Panc1 (cell line): ENCODE measurements at regions not wholly inside any gene's neighbourhood (a gene's known extent, or its start where the extent isn't known, plus 50 kb on each side); places are given as distances from the start of the nearest gene placed in this dataset.

Experiments
- ATAC-seq: fragments of 200-7000 bp; cut with Tn5 transposase; 2 replicates; pipeline ENCODE4 v1.9.1; 2020; ENCODE audit warnings: mild to moderate bottlenecking, moderate library complexity
- BruUV-seq: library from RNA; stranded (reverse); fragments of 400-500 nt; replicated peaks from 2 replicates; lab custom pipeline; 2021; lab: Mats Ljungman, UMichigan
- CTCF ChIA-PET: fragments of 300-600 bp; sonication (Branson Sonifier 250); formaldehyde crosslinking; loops from one replicate; lab custom pipeline; 2022; ENCODE audit warnings: antibody characterized with exemption; lab: Charles Lee
- POLR2A ChIA-PET: fragments of 300-600 bp; sonication (Branson Sonifier 250); formaldehyde crosslinking; loops from one replicate; lab custom pipeline; 2022; ENCODE audit warnings: antibody characterized with exemption; lab: Charles Lee
- DNase-seq: peaks from one replicate; pipeline ENCODE4 v3.0.0-alpha.2; 2010; ENCODE audit warnings: low read depth, low spot score
- H3K27ac ChIP-seq: 2 replicates; pipeline ENCODE4 v1.5.1; 2011; ENCODE audit warnings: mild to moderate bottlenecking, low read length, inconsistent platforms
- H3K27me3 ChIP-seq: fragments of 200-500 bp; sonication (Bioruptor generic); 2 replicates; pipeline ENCODE4 v1.6.0; 2014; ENCODE audit warnings: low read length, inconsistent platforms; ENCODE audit not compliant: control insufficient read depth, insufficient read depth
- H3K36me3 ChIP-seq: fragments of 200-500 bp; sonication (Bioruptor generic); 2 replicates; pipeline ENCODE4 v1.5.1; 2014; ENCODE audit warnings: inconsistent platforms, mild to moderate bottlenecking, low read length, moderate library complexity; ENCODE audit not compliant: control insufficient read depth, insufficient read depth
- H3K4me1 ChIP-seq: 2 replicates; pipeline ENCODE4 v1.5.1; 2011; ENCODE audit warnings: inconsistent platforms, mild to moderate bottlenecking, low read length, moderate library complexity; ENCODE audit not compliant: control insufficient read depth, insufficient read depth
- H3K4me3 ChIP-seq, 2 experiments: 2 replicates each; pipeline ENCODE4 v1.5.1; 2011 to 2012; ENCODE audit warnings: low read depth in 2 of 2, low read length in 2 of 2, mild to moderate bottlenecking in 2 of 2, inconsistent platforms in 1 of 2, moderate library complexity in 1 of 2
- H3K9me3 ChIP-seq: fragments of 200-500 bp; sonication (Bioruptor generic); 2 replicates; pipeline ENCODE4 v1.5.1; 2014; ENCODE audit warnings: low read depth, mild to moderate bottlenecking, inconsistent platforms, low read length, moderate library complexity; ENCODE audit not compliant: control insufficient read depth, insufficient read depth
- CTCF ChIP-seq: fragments of 450-650 bp; IDR thresholded peaks from 2 replicates; pipeline ENCODE4 v1.5.1; 2017; ENCODE audit warnings: mild to moderate bottlenecking
- POLR2AphosphoS5 ChIP-seq: IDR thresholded peaks from 2 replicates; pipeline ENCODE4 v1.6.1; 2012; ENCODE audit warnings: mild to moderate bottlenecking, low read depth, low read length, moderate library complexity
- REST ChIP-seq, 2 experiments: IDR thresholded peaks; 2 replicates each; pipeline ENCODE4 v1.6.1; 2011 to 2012; ENCODE audit warnings: low read depth in 2 of 2, control low read depth in 1 of 2, low read length in 1 of 2, mild to moderate bottlenecking in 1 of 2, moderate library complexity in 1 of 2; ENCODE audit not compliant: insufficient read depth in 1 of 2
- SIN3A ChIP-seq: IDR thresholded peaks from 2 replicates; pipeline ENCODE4 v1.6.1; 2012; ENCODE audit warnings: low read depth, mild to moderate bottlenecking, low read length, moderate library complexity, borderline replicate concordance; ENCODE audit not compliant: insufficient read depth
- TCF7L2 ChIP-seq: IDR thresholded peaks from 2 replicates; pipeline ENCODE4 v1.6.1; 2011; ENCODE audit warnings: mild to moderate bottlenecking, low read depth, low read length, inconsistent platforms
- in situ Hi-C: cut with HindIII; loops from 2 replicates; pipeline ENCODE4 v1.10.0; 2016; ENCODE audit warnings: low sequenced_read_pairs, low pct_unique_long_range_greater_than_20kb
- intact Hi-C: fragments of 100-400 bp; cut with micrococcal nuclease; formaldehyde crosslinking; loops from one replicate; pipeline ENCODE4 v1.10.0; 2022; ENCODE audit not compliant: unreplicated experiment

- TF ChIP-seq POLR2AphosphoS5 (peak; percentile 55; the same call in 1 of the 2 replicates), CTCF (no peak), SIN3A (no peak), TCF7L2 (no peak)
- Histone ChIP-seq H3K27ac (peak overlapping the region; percentile 84), H3K36me3 (no peaks in the 10 kb centered on the region), H3K4me3 (peak overlapping the region; percentile 8 to 66; a peak in 3 of 4 replicates), H3K9me3 (peaks cover 13% of the 10 kb centered on the region; the same call in 1 of the 2 replicates), H3K27me3 (no peaks in the 10 kb centered on the region), H3K4me1 (peaks cover 8% of the 10 kb centered on the region; the same call in 1 of the 2 replicates)
- ChIA-PET CTCF (interaction anchor here (0.6 kb wide), 1 partner anchor 23 kb away, joined by 3 read pairs; no protein-coding TSS in a partner anchor), POLR2A (interaction anchor here (0.6 kb wide), 1 partner anchor 115 kb away, joined by 6 read pairs; no protein-coding TSS in a partner anchor)
- BruUV-seq = TSS peak; percentile 77
- in situ Hi-C loops = no loop called here
- intact Hi-C loops = no loop called here
- ATAC-seq (peak; percentile 88), DNase-seq (peak; percentile 91)
Measured at GRCh38 chr5:42950456-42951292, 89.4 kb downstream of the ANXA2R start.

GRCh38 chr5:42950116-42950455, 90.0 kb downstream of the ANXA2R start:
- H3K9me3 ChIP-seq = peaks cover 13% of the 10 kb centered on the region; the same call in 1 of the 2 replicates
- in situ Hi-C loops (no loop called here), intact Hi-C loops (no loop called here)
- no peak for ATAC-seq
- peaks cover 11% of the 10 kb centered on the region; the same call in 1 of the 2 replicates for H3K4me1 ChIP-seq
- no peaks in the 10 kb centered on the region for H3K27me3 ChIP-seq
- ChIA-PET CTCF (interaction anchor here (0.6 kb wide), 1 partner anchor 23 kb away, joined by 3 read pairs; no protein-coding TSS in a partner anchor), POLR2A (no interaction called here)
- peak overlapping the region; percentile 84 for H3K27ac ChIP-seq
- DNase-seq = no peak
- TSS peak; percentile 99 for BruUV-seq
- peak overlapping the region; percentile 30 to 66 for H3K4me3 ChIP-seq
- TF ChIP-seq SIN3A (no peak), REST (IDR thresholded peaks at IDR 0.05; ENCODE audit: insufficient read depth in 1 of 2, low read depth in 2 of 2, low read length in 1 of 2) (no peak), POLR2AphosphoS5 (no peak), CTCF (no peak)
- no peaks in the 10 kb centered on the region for H3K36me3 ChIP-seq
